IMR-90 (cell line): ENCODE measurements at regions not wholly inside any gene's neighbourhood (a gene's known extent, or its start where the extent isn't known, plus 50 kb on each side); places are given as distances from the start of the nearest gene placed in this dataset.

Source experiments
- ATAC-seq: fragments of 200-7000 bp; cut with Tn5 transposase; 2 replicates; pipeline ENCODE4 v1.9.1; 2020; ENCODE audit warnings: low read depth, mild to moderate bottlenecking, moderate library complexity
- BruUV-seq: library from RNA; stranded (reverse); fragments of 400-500 nt; replicated peaks from 2 replicates; lab custom pipeline; 2021; lab: Mats Ljungman, UMichigan
- CTCF ChIA-PET: fragments of 300-600 bp; formaldehyde crosslinking; extraction: SDS; loops from one replicate; lab custom pipeline; 2021; ENCODE audit warnings: antibody characterized with exemption; lab: Yijun Ruan, JAX
- POLR2A ChIA-PET: fragments of 300-600 bp; sonication (Branson Sonifier 250); formaldehyde crosslinking; loops from one replicate; lab custom pipeline; 2022; ENCODE audit warnings: antibody characterized with exemption; ENCODE audit not compliant: unreplicated experiment; lab: Charles Lee
- DNase-seq: peaks from one replicate; pipeline ENCODE4 v3.0.0; 2013
- H2AFZ ChIP-seq: replicated peaks from 2 replicates; pipeline ENCODE3; 2013; ENCODE audit warnings: low read length, mild to moderate bottlenecking; ENCODE audit not compliant: poor library complexity
- H2AK5ac ChIP-seq: 2 replicates; pipeline ENCODE4 v1.6.1; 2013; ENCODE audit warnings: low read depth, low read length, inconsistent platforms
- H2AK9ac ChIP-seq: replicated peaks from 2 replicates; pipeline ENCODE3; 2013; ENCODE audit warnings: mild to moderate bottlenecking, low read depth, low read length, moderate library complexity; ENCODE audit not compliant: poor library complexity
- H2BK120ac ChIP-seq: 2 replicates; pipeline ENCODE4 v1.6.1; 2013; ENCODE audit warnings: low read depth, low read length, inconsistent platforms
- H2BK15ac ChIP-seq: 3 replicates; pipeline ENCODE4 v1.6.1; 2013; ENCODE audit warnings: low read depth, low read length, inconsistent platforms
- H2BK20ac ChIP-seq: 2 replicates; pipeline ENCODE4 v1.6.1; 2013; ENCODE audit warnings: low read depth, mild to moderate bottlenecking, inconsistent platforms, low read length, moderate library complexity
- H2BK5ac ChIP-seq: 2 replicates; pipeline ENCODE4 v1.6.1; 2013; ENCODE audit warnings: mild to moderate bottlenecking, low read depth, low read length, inconsistent platforms; ENCODE audit not compliant: poor library complexity, severe bottlenecking
- H3K14ac ChIP-seq: replicated peaks from 2 replicates; pipeline ENCODE4 v1.6.1; 2013; ENCODE audit warnings: low read depth, low read length, inconsistent platforms
- H3K18ac ChIP-seq: 2 replicates; pipeline ENCODE4 v1.6.1; 2013; ENCODE audit warnings: low read depth, low read length, control low read depth
- H3K23ac ChIP-seq: 2 replicates; pipeline ENCODE4 v1.6.1; 2013; ENCODE audit warnings: low read depth, low read length, inconsistent platforms
- H3K27ac ChIP-seq: 2 replicates; pipeline ENCODE4 v1.5.1; 2013; ENCODE audit warnings: mild to moderate bottlenecking, control low read depth, low read length; ENCODE audit not compliant: insufficient read depth
- H3K27me3 ChIP-seq: 2 replicates; pipeline ENCODE4 v1.6.1; 2013; ENCODE audit warnings: low read length; ENCODE audit not compliant: control insufficient read depth, insufficient read depth
- H3K36me3 ChIP-seq: 2 replicates; pipeline ENCODE4 v1.6.1; 2013; ENCODE audit warnings: low read length, mixed read lengths; ENCODE audit not compliant: control insufficient read depth, insufficient read depth
- H3K4ac ChIP-seq: 2 replicates; pipeline ENCODE4 v1.6.1; 2013; ENCODE audit warnings: low read depth, low read length, inconsistent platforms
- H3K4me1 ChIP-seq: 2 replicates; pipeline ENCODE4 v1.6.1; 2013; ENCODE audit warnings: low read length, mixed read lengths; ENCODE audit not compliant: control insufficient read depth, insufficient read depth
- H3K4me2 ChIP-seq: 2 replicates; pipeline ENCODE4 v1.6.1; 2013; ENCODE audit warnings: low read depth, mild to moderate bottlenecking, control low read depth, low read length, moderate library complexity
- H3K4me3 ChIP-seq: 2 replicates; pipeline ENCODE4 v1.5.1; 2013; ENCODE audit warnings: low read depth, mild to moderate bottlenecking, control low read depth, low read length, moderate library complexity; ENCODE audit not compliant: insufficient read depth
- H3K56ac ChIP-seq: 2 replicates; pipeline ENCODE4 v1.6.1; 2013; ENCODE audit warnings: low read length, inconsistent platforms; ENCODE audit not compliant: insufficient read depth; ENCODE audit errors: extremely low read depth
- H3K79me1 ChIP-seq, 2 experiments: 2 replicates each; pipeline ENCODE4 v1.6.1; 2013; ENCODE audit warnings: low read length in 2 of 2, inconsistent platforms in 1 of 2, low read depth in 1 of 2
- H3K9ac ChIP-seq: 2 replicates; pipeline ENCODE4 v1.6.1; 2013; ENCODE audit warnings: low read depth, low read length, control low read depth
- H3K9me1 ChIP-seq: 2 replicates; pipeline ENCODE4 v1.6.1; 2013; ENCODE audit warnings: low read length, inconsistent platforms; ENCODE audit not compliant: insufficient read depth
- H3K9me3 ChIP-seq: 2 replicates; pipeline ENCODE4 v1.6.1; 2013; ENCODE audit warnings: low read length; ENCODE audit not compliant: control insufficient read depth, insufficient read depth
- H4K20me1 ChIP-seq: 2 replicates; pipeline ENCODE4 v1.6.1; 2013; ENCODE audit warnings: low read length, inconsistent platforms; ENCODE audit not compliant: insufficient read depth
- H4K5ac ChIP-seq: 2 replicates; pipeline ENCODE4 v1.6.1; 2013; ENCODE audit warnings: mild to moderate bottlenecking, low read depth, low read length, control low read depth
- H4K8ac ChIP-seq, 2 experiments: 2 replicates each; pipeline ENCODE4 v1.6.1; 2013; ENCODE audit warnings: low read depth in 2 of 2, low read length in 2 of 2, control low read depth in 1 of 2, inconsistent platforms in 1 of 2
- H4K91ac ChIP-seq: 2 replicates; pipeline ENCODE4 v1.6.1; 2013; ENCODE audit warnings: low read depth, low read length, inconsistent platforms; ENCODE audit not compliant: insufficient read depth
- MAZ ChIP-seq: IDR thresholded peaks from 2 replicates; pipeline ENCODE4 v1.6.1; 2012; ENCODE audit warnings: low read depth, mild to moderate bottlenecking, low read length, improper control_type of control experiment, moderate library complexity, borderline replicate concordance
- MXI1 ChIP-seq: IDR thresholded peaks from 2 replicates; pipeline ENCODE4 v1.6.1; 2012; ENCODE audit warnings: low read depth, mild to moderate bottlenecking, low read length, moderate library complexity, borderline replicate concordance
- POLR2A ChIP-seq: IDR thresholded peaks from 2 replicates; pipeline ENCODE4 v1.6.1; 2012; ENCODE audit warnings: mild to moderate bottlenecking, low read depth, low read length
- RAD21 ChIP-seq: IDR thresholded peaks from 2 replicates; pipeline ENCODE4 v1.6.1; 2012; ENCODE audit warnings: low read length, improper control_type of control experiment
- RCOR1 ChIP-seq: IDR thresholded peaks from 2 replicates; pipeline ENCODE4 v1.6.1; 2012; ENCODE audit warnings: mild to moderate bottlenecking, low read length, improper control_type of control experiment; ENCODE audit not compliant: insufficient replicate concordance
- SMC3 ChIP-seq: fragments of 150-350 bp; IDR thresholded peaks from 2 replicates; pipeline ENCODE4 v1.6.1; 2016; ENCODE audit warnings: low read depth, mild to moderate bottlenecking, antibody characterized with exemption, low read length, moderate library complexity
- WGBS, 2 experiments: methylation state at CpG; one replicate each; pipeline versions ENCODE4 v1.1.5 to v1.1.7; 2013; ENCODE audit warnings: missing lambda C conversion rate in 2 of 2; ENCODE audit not compliant: insufficient read length in 1 of 2; ENCODE audit errors: extremely low coverage in 2 of 2; 5-methylcytosine and 5-hydroxymethylcytosine counted together
- dilution Hi-C: fragments of 300-500 bp; cut with HindIII; formaldehyde crosslinking; loops from one replicate; pipeline ENCODE4 v1.14.3; 2018; ENCODE audit warnings: low sequenced_read_pairs; ENCODE audit not compliant: unreplicated experiment
- in situ Hi-C: fragments of 300-500 bp; cut with MboI; formaldehyde crosslinking; loops from 3 replicates; pipeline ENCODE4 v1.14.3; 2019; ENCODE audit warnings: low sequenced_read_pairs, inconsistent platforms, mixed read lengths
- intact Hi-C: fragments of 100-400 bp; cut with micrococcal nuclease; formaldehyde crosslinking; loops from 2 replicates; pipeline ENCODE4 v1.10.0; 2022

GRCh38 chr2:103419506-103419905, 657.7 kb downstream of the TMEM182 start:
- H4K8ac ChIP-seq: no peak overlapping the region
- H3K9ac ChIP-seq: no peak overlapping the region
- H2AFZ ChIP-seq: no peak overlapping the region
- H3K4me2 ChIP-seq: no peak overlapping the region
- no peak overlapping the region for H4K91ac ChIP-seq
- no peaks in the 10 kb centered on the region for H4K20me1 ChIP-seq
- ChIA-PET CTCF (no interaction called here), POLR2A (no interaction called here)
- H2BK5ac ChIP-seq: no peak overlapping the region
- no peaks in the 10 kb centered on the region for H3K27me3 ChIP-seq
- H3K9me1 ChIP-seq: no peaks in the 10 kb centered on the region
- in situ Hi-C loops (no loop called here), intact Hi-C loops (no loop called here), dilution Hi-C loops (no loop called here)
- DNase-seq: no peak
- H3K14ac ChIP-seq: no peak overlapping the region
- H3K36me3 ChIP-seq: no peaks in the 10 kb centered on the region
- no peak overlapping the region for H2AK9ac ChIP-seq
- BruUV-seq: no TSS peak
- H2BK120ac ChIP-seq: no peak overlapping the region
- no peak for TF ChIP-seq SMC3
- no peak for TF ChIP-seq MXI1
- no peak for TF ChIP-seq POLR2A
- TF ChIP-seq RCOR1: no peak
- TF ChIP-seq RAD21: no peak
- TF ChIP-seq MAZ: no peak
- H2BK20ac ChIP-seq: no peak overlapping the region
- H3K9me3 ChIP-seq: no peaks in the 10 kb centered on the region
- no peak for ATAC-seq
- WGBS, 2 experiments: no CpG with 5 or more reads among the region's 2 CpGs
- no peak overlapping the region for H2BK15ac ChIP-seq
- H3K56ac ChIP-seq: no peak overlapping the region
- H4K5ac ChIP-seq: no peak overlapping the region
- no peak overlapping the region for H3K18ac ChIP-seq
- no peak overlapping the region for H3K4ac ChIP-seq
- H3K27ac ChIP-seq: no peak overlapping the region
- H3K4me1 ChIP-seq: no peaks in the 10 kb centered on the region
- no peak overlapping the region for H2AK5ac ChIP-seq
- H3K23ac ChIP-seq: no peak overlapping the region
- H3K79me1 ChIP-seq: no peaks in the 10 kb centered on the region
- no peak overlapping the region for H3K4me3 ChIP-seq
